GM20431 (cell line): ENCODE measurements at regions not wholly inside any gene's neighbourhood (a gene's known extent, or its start where the extent isn't known, plus 50 kb on each side); places are given as distances from the start of the nearest gene placed in this dataset.
"Not testable (repeated sequence)": the region's sequence is repeated elsewhere in the genome, so short reads cannot be mapped to it uniquely, and the experiment has no call there.

Experiments used
- in situ Hi-C: fragments of 300-500 bp; cut with MseI, MboI; formaldehyde crosslinking; loops from one replicate; pipeline ENCODE4 v1.15.0; 2020; ENCODE audit warnings: low sequenced_read_pairs; ENCODE audit not compliant: unreplicated experiment

DNA sequence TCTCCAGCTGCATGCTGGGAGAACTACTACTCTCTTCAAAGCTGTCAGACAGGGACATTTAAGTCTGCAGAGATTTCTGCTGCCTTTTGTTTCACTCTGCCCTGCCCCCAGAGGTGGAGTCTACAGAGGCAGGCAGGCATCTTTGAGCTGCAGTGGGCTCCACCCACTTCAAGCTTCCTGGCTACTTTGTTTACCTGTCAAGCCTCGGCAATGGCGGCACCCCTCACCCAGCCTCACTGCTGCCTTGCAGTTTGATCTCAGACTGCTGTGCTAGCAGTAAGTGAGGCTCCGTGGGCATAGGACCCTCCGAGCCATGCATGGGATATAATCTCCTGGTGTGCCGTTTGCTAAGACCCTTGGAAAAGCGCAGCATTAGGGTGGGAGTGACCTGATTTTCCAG lies 61.7 kb downstream of the DMRTA1 start:
- in situ Hi-C loops: not testable (repeated sequence)

DNA sequence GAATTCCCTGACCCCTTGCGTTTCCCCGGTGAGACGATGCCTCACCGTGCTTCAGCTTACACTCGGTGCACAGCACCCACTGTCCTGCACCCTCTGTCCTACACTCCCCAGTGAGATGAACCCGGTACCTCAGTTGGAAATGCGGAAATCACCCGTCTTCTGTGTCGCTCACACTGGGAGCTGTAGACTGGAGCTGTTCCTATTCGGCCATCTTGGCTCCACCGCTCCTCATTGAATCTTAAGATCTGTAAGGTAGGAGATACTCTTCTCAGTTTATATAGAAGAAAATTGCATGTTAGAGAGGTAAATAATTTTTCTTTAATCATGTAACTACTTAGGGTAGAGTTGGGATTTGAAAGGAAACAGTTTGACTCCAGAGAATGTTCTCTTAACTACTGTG lies 62.2 kb downstream of the DMRTA1 start:
- in situ Hi-C loops: no loop called here

DNA sequence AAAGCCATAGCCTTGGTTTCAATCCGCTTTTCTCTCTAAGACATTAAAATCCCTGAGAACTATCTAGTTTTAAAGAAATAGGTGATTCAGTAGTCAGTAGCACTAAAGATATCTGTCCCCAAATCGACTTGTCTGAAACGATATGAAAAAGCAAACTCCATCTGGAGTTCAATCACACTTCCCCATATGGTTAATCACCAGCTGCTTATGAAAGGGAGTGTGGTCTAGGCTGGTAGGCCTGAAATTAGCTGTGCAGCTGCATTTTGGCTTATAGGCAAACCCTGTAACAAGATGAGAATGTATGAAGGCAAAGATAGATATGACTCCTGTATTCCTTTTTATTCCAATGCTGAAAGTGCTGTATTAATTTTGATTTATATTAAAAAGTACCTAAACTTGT lies 65.9 kb downstream of the DMRTA1 start:
- in situ Hi-C loops: no loop called here

DNA sequence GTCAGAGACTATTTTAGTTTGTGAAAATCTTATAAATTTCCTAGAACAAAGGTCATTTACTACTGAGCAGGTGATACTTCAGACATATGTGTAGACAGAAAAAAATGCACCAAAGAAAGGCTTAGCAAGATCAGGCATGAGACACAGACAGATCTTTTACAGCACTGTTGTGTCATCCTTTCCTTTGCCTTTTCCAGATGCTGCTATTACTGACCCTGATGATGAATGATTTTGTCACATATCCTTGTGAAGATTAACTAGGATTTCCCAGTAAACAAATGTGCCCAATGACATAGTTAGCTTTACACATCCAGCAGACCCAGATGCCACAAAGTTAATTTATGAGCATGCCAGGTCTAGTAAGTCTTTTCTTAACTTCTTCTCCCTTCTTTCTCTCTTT lies 68.2 kb downstream of the DMRTA1 start:
- in situ Hi-C loops: no loop called here

DNA sequence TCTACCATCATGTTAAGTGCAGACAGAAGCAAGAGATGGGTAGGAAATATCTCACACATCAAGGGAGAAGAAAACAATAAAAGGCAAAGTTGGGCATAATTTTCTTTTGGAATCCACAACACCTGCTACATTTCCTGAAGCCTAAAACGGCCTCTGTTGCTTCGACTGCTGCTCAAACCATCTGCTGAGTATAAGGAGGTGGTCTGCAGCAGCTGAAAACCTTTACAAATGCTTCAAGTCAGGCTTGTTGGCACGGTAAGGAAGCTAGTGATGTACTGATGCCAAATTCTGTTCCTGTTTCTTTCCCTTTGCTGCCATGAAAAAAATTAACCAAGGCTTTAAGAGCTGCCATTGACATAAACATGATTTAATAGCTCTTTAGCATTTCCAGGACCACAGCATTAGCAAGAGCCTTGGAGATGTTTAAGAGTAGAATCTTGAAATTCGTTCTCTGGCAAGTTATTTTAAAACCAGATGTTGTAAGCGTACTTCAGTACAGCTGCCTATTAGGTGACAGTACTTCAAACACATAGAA lies 75.6 kb downstream of the DMRTA1 start:
- in situ Hi-C loops: no loop called here

DNA sequence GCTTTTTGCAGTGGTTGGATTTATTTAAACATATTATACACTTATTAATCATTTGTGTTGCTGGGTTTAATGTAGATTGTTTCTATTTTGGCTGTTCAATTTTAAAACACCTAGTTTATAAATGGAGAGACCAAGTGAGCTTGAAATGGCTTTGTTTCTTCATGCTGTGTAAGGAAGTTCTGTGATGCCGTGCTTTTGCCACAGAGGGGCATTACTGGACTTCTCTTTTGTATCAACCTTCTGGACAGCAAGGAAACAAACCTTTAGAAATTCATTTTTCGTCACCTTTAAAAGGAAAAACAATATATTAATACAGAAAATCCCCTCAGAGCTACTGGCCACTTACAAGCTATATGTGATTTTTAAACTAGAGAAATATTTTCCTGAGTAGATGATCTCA lies 81.9 kb downstream of the DMRTA1 start:
- in situ Hi-C loops: no loop called here

DNA sequence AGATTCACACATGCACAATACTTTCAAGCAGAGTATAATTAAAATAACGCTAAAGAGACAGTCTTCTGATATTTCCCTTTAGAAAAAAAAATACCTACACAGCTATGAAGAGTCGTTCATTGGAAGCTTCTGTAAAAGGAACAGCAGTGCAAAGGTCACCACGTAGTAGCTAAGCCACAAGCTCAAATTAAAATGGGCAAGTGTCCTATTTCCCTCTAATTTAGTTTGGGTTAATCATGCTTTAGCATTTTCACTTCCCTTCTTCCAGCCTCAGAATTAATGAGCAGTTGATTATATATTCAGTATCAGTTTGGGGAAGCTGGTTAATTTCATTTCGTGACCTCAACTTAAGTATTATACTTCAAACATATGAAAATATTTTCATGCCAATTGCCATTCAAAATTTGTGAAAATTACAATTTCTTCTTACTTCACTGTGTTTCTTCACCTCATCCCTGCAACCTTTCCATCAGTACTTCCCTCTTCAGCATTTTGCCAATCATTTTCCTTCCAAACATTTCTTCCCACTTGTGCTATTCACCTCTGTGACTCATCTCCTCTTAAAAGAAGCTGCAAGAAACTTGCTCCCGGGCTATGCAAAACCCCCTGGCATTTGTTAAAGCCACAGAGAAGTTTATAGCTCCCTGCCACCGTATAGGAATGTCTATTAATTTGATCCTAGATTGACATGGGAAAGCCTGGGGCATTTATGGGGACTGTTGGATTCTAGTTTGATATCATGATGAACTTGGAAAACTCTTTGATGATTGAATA lies 83.0 kb downstream of the DMRTA1 start:
- in situ Hi-C loops: no loop called here

DNA sequence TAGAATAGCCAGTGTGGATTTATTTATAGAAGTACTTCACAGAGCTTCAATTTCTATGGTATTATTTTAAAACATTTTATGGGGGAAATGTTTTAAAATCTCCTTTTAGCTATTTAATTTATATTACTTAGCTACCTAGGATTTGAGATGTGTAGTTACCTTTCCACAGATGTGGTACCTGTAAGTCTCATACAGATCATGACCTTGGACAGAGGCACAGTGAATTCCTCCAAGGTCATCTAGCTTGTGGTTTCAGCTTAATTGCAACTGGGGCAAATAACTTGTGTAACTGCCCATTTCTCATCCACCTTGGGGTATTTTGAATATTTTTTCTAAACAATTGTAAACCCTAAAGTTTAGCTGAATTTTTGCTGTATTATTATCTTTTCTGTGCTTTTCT lies 89.2 kb downstream of the DMRTA1 start:
- in situ Hi-C loops: no loop called here

DNA sequence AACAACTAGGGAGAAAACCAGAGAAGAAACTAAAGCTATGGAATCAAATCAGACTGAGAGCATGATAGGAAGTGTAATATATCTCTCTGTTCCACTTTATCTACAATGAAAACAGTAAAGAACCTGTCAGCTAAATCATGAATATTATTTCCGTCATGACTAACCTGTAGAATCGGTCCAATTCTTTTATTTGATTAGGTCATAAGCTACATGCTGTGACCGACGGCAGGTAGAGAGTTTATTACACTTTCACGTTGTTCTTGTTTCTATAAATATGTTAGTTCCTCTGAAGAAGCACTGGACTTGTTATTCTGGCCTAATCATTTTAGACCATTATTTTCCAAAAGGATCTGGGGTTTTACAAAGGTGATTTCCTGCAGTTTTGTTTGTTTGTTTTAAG lies 91.1 kb downstream of the DMRTA1 start:
- in situ Hi-C loops: no loop called here

DNA sequence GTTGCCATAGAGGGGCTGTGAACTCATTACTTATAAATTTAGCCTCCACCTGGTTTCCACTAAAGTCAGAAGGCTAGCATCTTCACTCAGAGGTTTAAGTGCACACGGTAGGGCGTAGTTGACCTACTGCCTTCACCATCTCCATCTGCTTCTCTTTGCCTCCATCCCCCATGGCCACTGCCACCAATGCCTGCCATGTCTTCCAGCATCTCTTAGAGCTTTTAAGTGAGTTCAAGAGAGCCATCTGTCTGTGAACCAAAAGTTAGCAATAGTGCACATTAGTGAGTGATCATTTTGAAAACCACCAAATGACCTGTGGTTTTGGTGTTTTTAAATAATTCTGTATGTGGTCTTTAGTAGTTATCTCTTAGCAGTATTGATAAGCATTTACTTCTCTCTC lies 102.0 kb downstream of the DMRTA1 start:
- in situ Hi-C loops: no loop called here

DNA sequence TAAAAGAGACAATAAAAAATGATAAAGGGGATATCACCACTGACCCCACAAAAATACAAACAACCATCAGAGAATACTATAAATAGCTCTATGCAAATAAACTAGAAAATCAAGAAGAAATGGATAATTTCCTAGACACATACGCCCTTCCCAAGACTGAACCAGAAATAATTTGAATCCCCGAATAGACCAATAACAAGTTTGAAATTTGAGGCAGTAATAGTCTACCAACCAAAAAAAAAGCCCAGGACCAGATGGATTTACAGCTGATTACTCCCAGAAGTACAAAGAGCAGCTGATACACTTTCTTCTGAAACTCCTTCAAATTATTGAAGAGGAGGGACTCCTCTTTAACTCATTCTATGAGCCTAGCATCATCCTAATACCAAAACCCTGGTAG lies 128.1 kb downstream of the DMRTA1 start:
- in situ Hi-C loops: no loop called here

DNA sequence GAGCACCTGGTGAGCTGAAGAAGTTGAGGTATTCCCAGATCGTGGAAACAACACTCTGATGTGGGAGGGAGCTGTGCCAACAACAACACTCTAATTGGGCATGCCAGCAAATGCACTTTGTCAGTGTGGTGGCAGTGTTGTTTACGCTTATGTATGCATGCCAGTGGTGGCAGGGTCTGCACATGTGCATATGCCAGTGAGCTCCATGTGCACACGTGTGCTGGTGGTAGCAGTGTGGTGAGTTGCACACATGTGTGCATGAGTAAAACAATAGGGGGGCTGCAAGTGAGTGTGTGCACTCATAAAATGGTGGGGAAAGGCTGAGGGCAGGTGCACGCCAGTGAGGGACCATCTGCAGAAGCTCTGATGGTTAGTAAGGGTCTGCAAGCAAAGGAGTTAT lies 134.2 kb downstream of the DMRTA1 start:
- in situ Hi-C loops: no loop called here

DNA sequence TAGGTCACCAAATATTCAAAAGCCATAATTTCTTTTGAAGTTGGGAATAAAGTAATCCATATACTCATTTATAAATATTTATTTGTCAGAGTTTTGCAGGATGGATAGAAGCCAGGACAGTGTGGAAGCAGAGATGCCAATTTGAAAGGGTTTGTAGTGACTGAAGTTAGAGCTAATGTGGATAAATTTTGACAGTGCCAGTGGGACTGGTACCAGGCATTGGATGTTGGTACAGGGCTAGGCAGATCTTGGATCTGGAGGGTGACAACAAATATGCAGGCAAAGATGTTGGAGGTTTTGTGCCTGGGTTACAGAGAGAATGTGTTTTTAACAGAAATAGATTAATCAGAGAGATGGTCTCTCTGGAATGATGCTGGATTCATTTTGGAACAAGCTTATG lies 135.6 kb downstream of the DMRTA1 start:
- in situ Hi-C loops: no loop called here

DNA sequence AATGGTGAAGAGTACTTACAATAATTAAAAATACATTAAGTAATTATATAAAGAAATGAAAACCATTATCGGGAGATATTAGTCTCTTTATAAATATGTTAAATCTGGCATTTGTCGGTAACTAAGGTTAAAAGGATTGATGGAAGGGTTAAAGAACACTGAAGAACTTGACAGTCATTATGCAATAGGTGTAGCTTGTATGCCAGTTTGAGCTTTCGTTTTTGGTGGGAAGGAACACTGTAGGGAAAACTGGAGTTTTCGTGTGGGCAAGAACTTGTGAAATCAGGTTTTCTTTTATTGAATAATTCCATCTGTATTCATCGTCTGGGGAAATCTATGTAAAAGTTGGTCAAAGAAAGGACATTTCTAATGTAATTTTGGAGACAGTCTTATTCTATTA lies 142.3 kb downstream of the DMRTA1 start:
- in situ Hi-C loops: no loop called here

DNA sequence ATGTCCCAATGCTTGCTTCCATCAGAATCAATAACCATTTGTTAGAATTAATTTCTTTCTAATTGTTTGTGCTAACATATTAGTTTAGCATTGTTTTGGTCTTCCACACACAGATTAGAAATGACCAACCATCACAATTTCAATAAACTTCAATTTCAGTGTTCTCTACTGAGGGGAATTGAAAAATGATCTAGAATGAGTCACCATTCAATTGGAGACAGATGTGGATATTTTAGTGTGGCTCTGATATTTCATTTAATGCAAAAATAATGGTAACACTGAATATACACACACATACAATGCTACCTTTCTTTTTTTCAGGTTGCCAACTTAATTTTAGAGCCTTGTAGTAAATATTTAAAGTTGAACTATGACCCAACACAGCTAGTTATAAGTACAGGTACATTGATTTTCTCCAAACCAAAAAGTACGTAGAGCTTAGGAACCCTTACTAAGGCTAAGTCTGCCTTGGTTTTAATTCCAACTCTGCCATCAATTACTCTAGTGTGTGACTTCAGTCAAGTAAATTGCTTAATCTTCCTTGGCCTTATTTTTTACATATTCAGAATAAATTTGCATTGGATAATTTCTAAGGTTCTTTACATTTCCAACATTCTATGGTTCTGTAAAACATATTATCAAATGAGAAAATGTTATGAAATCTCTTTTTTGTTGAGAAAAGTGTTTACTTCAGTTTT lies 143.9 kb downstream of the DMRTA1 start:
- in situ Hi-C loops: no loop called here

DNA sequence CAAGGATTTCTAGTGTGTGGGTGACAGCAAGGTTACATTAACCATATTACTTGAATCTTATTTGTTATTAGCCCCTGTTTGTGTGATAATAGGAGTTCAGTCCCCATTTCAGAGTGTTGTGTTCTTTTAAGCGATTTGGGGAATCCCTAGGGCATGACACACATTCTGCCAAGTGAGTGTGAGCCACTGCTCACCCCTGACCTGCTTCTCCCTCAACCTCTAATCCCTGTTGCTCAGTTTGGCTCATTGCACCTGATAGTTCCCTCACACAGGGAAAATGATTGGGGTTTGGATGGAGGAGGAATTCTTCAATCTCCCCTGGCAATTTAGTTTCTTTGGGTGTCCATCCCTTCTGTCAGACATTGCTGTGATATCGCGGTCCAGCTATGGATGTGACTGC lies 149.2 kb downstream of the DMRTA1 start:
- in situ Hi-C loops: no loop called here

DNA sequence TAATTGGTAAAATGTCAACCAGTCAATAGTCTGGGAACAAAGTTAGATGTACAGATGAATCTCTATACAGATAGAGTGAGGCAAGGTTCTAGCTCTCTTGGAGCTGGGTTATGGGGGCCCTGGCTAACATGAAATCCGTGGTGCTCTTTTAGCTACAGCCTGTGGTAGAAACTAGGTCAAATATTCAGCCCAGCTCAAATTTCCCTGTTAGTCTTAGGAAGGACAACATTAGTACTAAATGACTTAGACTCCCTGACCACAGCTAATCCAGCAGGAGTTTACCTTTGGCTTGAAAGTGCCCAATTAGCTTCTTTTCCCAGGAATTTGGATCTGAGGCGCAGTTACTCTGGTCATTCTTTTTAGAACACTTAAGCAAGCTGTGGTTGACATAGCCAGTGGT lies 170.5 kb downstream of the DMRTA1 start:
- in situ Hi-C loops: no loop called here

DNA sequence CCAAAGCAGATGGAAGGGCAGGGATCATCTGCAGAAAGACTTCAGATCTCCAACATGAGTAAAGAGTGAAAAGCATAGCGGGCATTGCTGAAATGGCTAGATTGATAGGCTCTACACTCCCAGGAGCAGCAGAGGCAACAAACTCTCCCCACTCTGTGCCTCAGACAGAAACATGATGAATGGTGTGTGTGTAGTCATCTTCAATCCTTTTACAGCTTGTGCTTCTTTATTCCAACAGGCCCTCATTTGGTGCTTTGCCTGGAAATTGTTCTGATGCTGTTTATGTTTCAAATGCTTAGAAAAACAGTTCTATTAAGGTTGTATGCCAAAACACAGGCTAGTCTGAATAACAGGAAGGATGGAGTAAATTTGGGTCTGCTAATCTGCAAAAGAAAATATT lies 176.2 kb downstream of the DMRTA1 start:
- in situ Hi-C loops: no loop called here

DNA sequence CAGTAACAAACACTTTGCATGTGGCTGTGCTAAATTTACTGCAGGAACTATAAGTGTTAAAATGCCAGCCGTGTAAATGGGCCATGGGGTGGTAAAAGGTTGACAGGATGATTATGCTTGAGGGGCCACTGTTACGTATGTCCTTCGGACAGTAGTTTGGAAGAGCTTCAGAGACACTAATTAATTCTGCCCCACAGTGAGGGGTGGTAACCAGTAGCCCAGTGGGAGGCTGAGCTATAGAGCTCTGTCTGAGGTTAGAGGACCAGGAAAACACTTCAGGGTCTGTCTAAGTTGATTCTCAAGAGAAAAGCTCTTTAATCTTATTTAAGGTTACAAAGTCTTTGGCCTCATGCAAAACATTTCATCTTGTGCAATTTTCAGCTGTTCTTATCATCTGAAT lies 176.6 kb downstream of the DMRTA1 start:
- in situ Hi-C loops: no loop called here

DNA sequence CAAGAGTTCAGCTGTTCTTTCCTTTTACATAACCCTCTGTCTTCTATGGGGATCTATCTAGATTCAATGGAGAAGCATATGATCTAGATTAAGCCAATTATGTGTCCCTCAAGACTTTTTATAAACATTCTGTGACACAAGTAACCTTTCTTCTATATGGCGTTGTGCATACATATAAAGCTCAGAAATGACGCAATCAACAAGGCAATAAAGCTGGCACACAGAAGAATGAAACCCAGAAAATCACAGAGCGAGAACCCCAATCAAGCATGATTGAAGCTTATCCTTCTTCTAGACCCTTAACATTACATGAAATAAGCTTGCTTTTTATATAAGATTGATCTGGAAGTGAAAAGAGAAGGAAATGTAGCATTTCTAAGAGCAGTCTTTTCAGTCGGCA lies 178.9 kb downstream of the DMRTA1 start:
- in situ Hi-C loops: no loop called here

DNA sequence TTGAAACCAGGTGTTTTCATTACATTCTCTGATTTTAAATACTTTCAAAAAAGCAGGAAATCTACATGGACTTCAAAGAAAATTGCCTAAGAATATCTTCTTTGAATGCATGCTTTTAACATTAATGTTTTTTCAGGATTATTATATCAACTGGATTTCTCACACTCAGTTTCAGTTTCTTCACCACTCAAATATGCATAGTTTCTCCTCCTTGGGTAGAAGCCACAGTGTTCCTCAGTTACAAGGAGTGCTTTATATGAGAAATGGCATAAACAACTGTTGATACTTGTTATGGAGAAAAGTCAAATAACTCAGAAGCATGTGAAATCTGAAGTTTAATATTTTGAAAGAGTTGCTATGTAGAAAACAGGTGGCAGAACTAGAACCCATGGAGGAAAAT lies 196.9 kb downstream of the DMRTA1 start:
- in situ Hi-C loops: no loop called here

DNA sequence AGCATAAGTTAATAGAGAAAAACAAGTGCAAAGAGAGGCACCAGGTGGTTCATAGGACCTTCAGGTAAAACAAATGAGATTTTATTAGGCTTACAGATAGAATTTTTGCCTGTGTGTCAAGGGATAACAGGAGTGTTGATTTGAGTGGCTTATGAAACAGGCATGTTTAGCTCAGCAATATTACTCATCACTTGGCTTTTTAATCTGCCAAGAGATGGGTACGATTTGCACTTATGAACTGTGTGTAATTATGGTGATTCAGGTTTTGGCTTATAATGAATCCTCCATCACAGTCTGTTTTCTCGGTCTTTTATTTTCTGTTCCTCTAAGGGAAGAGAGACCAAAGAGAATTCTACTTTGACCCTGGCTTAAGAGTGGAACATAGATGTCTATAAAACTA lies 199.3 kb downstream of the DMRTA1 start:
- in situ Hi-C loops: no loop called here
